HG02798 (cell line): ENCODE measurements at regions not wholly inside any gene's neighbourhood (a gene's known extent, or its start where the extent isn't known, plus 50 kb on each side); places are given as distances from the start of the nearest gene placed in this dataset.
A peak's percentile ranks its signal among the peaks of the same experiment; 100 is the strongest.
"Not testable (repeated sequence)": the region's sequence is repeated elsewhere in the genome, so short reads cannot be mapped to it uniquely, and the experiment has no call there.

Source experiments
- ATAC-seq: cut with Tn5 transposase; IDR thresholded peaks from one replicate; pipeline ENCODE4 v1.9.1; 2021; ENCODE audit warnings: mild to moderate bottlenecking; ENCODE audit not compliant: unreplicated experiment, poor library complexity

- ATAC-seq: no peak
These were observed 68.8 kb downstream of the SSX7 start for GRCh38 chrX:52585892-52586291.

GRCh38 chrX:52577464-52578173 lies 60.8 kb upstream of the XAGE1B start:
- ATAC-seq: no peak

GRCh38 chrX:52576946-52577345 lies 60.1 kb upstream of the XAGE1B start:
- ATAC-seq: no peak

- no peak for ATAC-seq
These were observed 59.6 kb upstream of the XAGE1B start for GRCh38 chrX:52576474-52576873.

GRCh38 chrX:52574416-52575275 lies 57.8 kb upstream of the XAGE1B start:
- ATAC-seq: peak; percentile 54

- ATAC-seq: not testable (repeated sequence)
These were observed 51.3 kb upstream of the XAGE1B start for GRCh38 chrX:52568146-52568545.
